Gastrocnemius medialis (tissue), 4 donors: ENCODE measurements at regions not wholly inside any gene's neighbourhood (a gene's known extent, or its start where the extent isn't known, plus 50 kb on each side); places are given as distances from the start of the nearest gene placed in this dataset.
A peak's percentile ranks its signal among the peaks of the same experiment; 100 is the strongest.

ENCODE experiments used
- ATAC-seq, 2 donors: fragments of 150-250 bp; one replicate each; pipeline ENCODE4 v1.9.1; 2016
- DNase-seq, 2 donors: peaks; one replicate each; pipeline ENCODE4 v3.0.0-alpha.2; 2019
- H3K27ac ChIP-seq, 4 donors: fragments of 200-600 bp; sonication (generic); 1 replicate in 1 of 4; 2 replicates in 3 of 4; pipeline ENCODE4 v1.5.1; 2016 to 2018; ENCODE audit warnings: mild to moderate bottlenecking in 2 of 4, moderate library complexity in 1 of 4
- H3K27me3 ChIP-seq, 3 donors: fragments of 200-600 bp; sonication (generic) in 2 of 3; 1 replicate in 1 of 3; 2 replicates in 2 of 3; pipeline versions ENCODE4 v1.5.1 to v1.6.0; 2016 to 2019; ENCODE audit warnings: mild to moderate bottlenecking in 1 of 3, moderate library complexity in 1 of 3
- H3K36me3 ChIP-seq, 2 donors: fragments of 200-600 bp; sonication (generic) in 1 of 2; one replicate each; pipeline ENCODE4 v1.5.1; 2017 to 2018
- H3K4me1 ChIP-seq, 2 donors: fragments of 200-600 bp; sonication (generic) in 1 of 2; one replicate each; pipeline ENCODE4 v1.5.1; 2016 to 2017; ENCODE audit warnings: mild to moderate bottlenecking in 2 of 2
- H3K4me3 ChIP-seq, 4 donors: fragments of 200-600 bp; sonication (generic) in 3 of 4; 1 replicate in 1 of 4; 2 replicates in 3 of 4; pipeline ENCODE4 v1.5.1; 2016 to 2019; ENCODE audit warnings: mild to moderate bottlenecking in 2 of 4
- H3K9me3 ChIP-seq, 3 donors: fragments of 200-600 bp; sonication (generic) in 2 of 3; 1 replicate in 1 of 3; 2 replicates in 2 of 3; pipeline ENCODE4 v1.5.1; 2016 to 2019
- POLR2A ChIP-seq, 2 donors: fragments of 450-650 bp; IDR thresholded peaks; one replicate each; pipeline ENCODE4 v1.6.1; 2017; ENCODE audit warnings: antibody characterized with exemption in 2 of 2, mild to moderate bottlenecking in 2 of 2, moderate library complexity in 2 of 2
- in situ Hi-C, 4 donors: fragments of 200-750 bp; cut with MboI; loops; one replicate each; pipeline versions ENCODE4 v1.15.0 to v1.8.0; 2017; ENCODE audit warnings: low sequenced_read_pairs in 4 of 4
- intact Hi-C: fragments of 100-400 bp; cut with DNase I; formaldehyde crosslinking; loops from one replicate; pipeline ENCODE4 v1.15.1; 2023; ENCODE audit warnings: low total_unique reads
- TF ChIP-seq, protein P1 (sequence below), 5 experiments: fragments of 450-650 bp in 3 of 5; fragments of 200-600 bp in 2 of 5; sonication (generic) in 2 of 5; IDR thresholded peaks in 4 of 5; conservative IDR thresholded peaks in 1 of 5; 1 replicate in 4 of 5; 2 replicates in 1 of 5; pipeline ENCODE4 v1.5.1; 2016 to 2019; ENCODE audit warnings: antibody characterized with exemption in 5 of 5, mild to moderate bottlenecking in 3 of 5, moderate library complexity in 3 of 5

DNA sequence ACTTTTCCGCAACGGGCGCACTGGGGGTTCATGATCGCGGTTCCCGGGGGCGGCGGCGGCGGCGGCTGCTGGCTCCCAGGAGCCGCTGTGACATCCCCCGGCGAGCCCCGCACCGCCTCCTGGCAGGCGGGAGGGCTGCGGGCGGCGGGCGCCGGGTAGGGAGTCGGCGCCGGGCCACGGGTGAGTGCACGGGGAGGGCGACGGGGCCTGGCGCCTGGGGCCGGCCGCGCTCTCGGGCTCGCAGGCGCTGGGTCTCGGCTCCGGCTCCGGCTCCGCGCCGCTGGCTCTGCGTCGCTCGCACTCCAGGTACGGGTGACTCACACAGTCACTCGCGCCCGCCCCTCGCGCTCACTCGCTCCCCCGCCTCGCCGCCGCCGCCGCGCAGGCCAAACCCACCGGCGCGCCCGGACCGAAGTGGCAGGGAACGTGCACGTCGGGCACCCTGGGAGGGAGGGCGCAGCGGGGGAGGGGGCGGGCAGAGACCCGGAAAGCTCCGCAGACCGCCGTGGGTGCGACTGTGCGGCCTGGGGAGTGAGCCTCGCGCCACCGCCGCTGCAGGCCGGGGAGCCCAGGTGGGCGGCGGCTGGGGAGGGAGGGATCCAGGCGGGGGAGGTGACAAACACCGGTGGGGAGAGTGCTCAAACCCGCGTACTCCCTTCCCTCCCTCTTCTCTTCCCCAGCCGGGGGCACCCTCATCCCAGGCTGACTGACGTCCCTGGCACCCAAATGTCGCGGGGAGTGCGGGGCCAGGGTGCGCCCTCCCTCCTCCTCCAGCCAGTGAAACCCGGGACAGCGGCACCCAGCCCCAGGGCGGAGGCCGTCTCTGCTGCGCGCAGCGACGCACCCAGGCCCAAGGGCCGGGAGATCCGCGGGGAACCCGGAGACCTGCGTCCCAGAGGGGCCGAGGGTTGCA is 276.9 kb upstream of the NEBL start:
- H3K27ac ChIP-seq = no peak overlapping the region
- in situ Hi-C loops (no loop called here), intact Hi-C loops (no loop called here)
- H3K27me3 ChIP-seq = peaks cover 20 to 27% (median 23%) of the 10 kb centered on the region in 3 donors
- H3K4me3 ChIP-seq = peak overlapping the region; percentile 47 to 57 (median 50)
- no peaks in the 10 kb centered on the region for H3K9me3 ChIP-seq
- H3K4me1 ChIP-seq = peaks cover 4 to 14% of the 10 kb centered on the region in 2 donors
- peak in 1 of 2 donors; percentile 6 for TF ChIP-seq POLR2A (IDR thresholded peaks at IDR 0.05)
- TF ChIP-seq, protein P1, sequence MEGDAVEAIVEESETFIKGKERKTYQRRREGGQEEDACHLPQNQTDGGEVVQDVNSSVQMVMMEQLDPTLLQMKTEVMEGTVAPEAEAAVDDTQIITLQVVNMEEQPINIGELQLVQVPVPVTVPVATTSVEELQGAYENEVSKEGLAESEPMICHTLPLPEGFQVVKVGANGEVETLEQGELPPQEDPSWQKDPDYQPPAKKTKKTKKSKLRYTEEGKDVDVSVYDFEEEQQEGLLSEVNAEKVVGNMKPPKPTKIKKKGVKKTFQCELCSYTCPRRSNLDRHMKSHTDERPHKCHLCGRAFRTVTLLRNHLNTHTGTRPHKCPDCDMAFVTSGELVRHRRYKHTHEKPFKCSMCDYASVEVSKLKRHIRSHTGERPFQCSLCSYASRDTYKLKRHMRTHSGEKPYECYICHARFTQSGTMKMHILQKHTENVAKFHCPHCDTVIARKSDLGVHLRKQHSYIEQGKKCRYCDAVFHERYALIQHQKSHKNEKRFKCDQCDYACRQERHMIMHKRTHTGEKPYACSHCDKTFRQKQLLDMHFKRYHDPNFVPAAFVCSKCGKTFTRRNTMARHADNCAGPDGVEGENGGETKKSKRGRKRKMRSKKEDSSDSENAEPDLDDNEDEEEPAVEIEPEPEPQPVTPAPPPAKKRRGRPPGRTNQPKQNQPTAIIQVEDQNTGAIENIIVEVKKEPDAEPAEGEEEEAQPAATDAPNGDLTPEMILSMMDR (IDR thresholded peaks at IDR 0.05 in 4 of 5, conservative IDR thresholded peaks at IDR 0.05 in 1 of 5) = no peak
- DNase-seq = no peak
- ATAC-seq = no peak
- no peaks in the 10 kb centered on the region for H3K36me3 ChIP-seq

GRCh38 chr10:21172930-21173801 is 276.1 kb upstream of the NEBL start:
- H3K4me3 ChIP-seq = peak overlapping the region; percentile 47 to 57 (median 50)
- peaks cover 20 to 27% (median 23%) of the 10 kb centered on the region in 3 donors for H3K27me3 ChIP-seq
- intact Hi-C loops (no loop called here), in situ Hi-C loops (no loop called here)
- DNase-seq (no peak), ATAC-seq (no peak)
- no peaks in the 10 kb centered on the region for H3K36me3 ChIP-seq
- no peak overlapping the region for H3K27ac ChIP-seq
- H3K9me3 ChIP-seq = no peaks in the 10 kb centered on the region
- H3K4me1 ChIP-seq = peaks cover 4 to 14% of the 10 kb centered on the region in 2 donors
- TF ChIP-seq, protein P1 (IDR thresholded peaks at IDR 0.05 in 4 of 5, conservative IDR thresholded peaks at IDR 0.05 in 1 of 5) = no peak
- no peak for TF ChIP-seq POLR2A (IDR thresholded peaks at IDR 0.05)

DNA sequence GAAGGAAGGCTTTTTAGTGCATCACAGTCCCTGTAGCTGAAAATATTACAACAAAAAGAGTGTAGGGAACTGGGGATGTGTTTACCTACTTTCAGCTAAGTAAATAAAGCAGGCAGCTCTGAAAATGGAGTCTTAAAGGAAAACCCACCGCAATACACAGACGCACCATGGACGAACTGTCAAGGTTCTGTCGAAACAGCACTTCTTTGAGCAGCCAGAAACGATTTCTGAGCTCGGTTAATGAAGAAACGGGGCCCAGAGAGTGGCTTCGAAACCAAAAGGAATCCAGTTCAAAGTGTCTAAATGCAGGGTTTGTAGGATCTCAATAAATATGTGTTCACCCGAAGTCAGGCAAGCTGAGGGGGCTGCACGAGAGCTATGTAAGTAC is 275.4 kb upstream of the NEBL start:
- H3K27me3 ChIP-seq = peaks cover 20 to 27% (median 23%) of the 10 kb centered on the region in 3 donors
- TF ChIP-seq POLR2A (IDR thresholded peaks at IDR 0.05) = no peak
- TF ChIP-seq, protein P1 (IDR thresholded peaks at IDR 0.05 in 4 of 5, conservative IDR thresholded peaks at IDR 0.05 in 1 of 5) = no peak
- H3K4me1 ChIP-seq = peaks cover 4 to 14% of the 10 kb centered on the region in 2 donors
- DNase-seq (no peak), ATAC-seq (no peak)
- no peaks in the 10 kb centered on the region for H3K36me3 ChIP-seq
- H3K9me3 ChIP-seq = no peaks in the 10 kb centered on the region
- intact Hi-C loops (no loop called here), in situ Hi-C loops (no loop called here)
- peak overlapping the region; percentile 47 to 57 (median 50) for H3K4me3 ChIP-seq
- H3K27ac ChIP-seq = no peak overlapping the region

- no peak overlapping the region for H3K27ac ChIP-seq
- in situ Hi-C loops (no loop called here), intact Hi-C loops (no loop called here)
- no peak for TF ChIP-seq POLR2A (IDR thresholded peaks at IDR 0.05)
- TF ChIP-seq, protein P1 (IDR thresholded peaks at IDR 0.05 in 4 of 5, conservative IDR thresholded peaks at IDR 0.05 in 1 of 5) = no peak
- peaks cover 4 to 14% of the 10 kb centered on the region in 2 donors for H3K4me1 ChIP-seq
- DNase-seq (no peak), ATAC-seq (no peak)
- H3K4me3 ChIP-seq = no peak overlapping the region
- no peaks in the 10 kb centered on the region for H3K9me3 ChIP-seq
- no peaks in the 10 kb centered on the region for H3K36me3 ChIP-seq
- H3K27me3 ChIP-seq = peaks cover 20 to 27% (median 23%) of the 10 kb centered on the region in 3 donors
Measured at GRCh38 chr10:21171936-21172541, 274.9 kb upstream of the NEBL start.
